Middle frontal gyrus (tissue), 1 donor: ENCODE measurements at regions not wholly inside any gene's neighbourhood (a gene's known extent, or its start where the extent isn't known, plus 50 kb on each side); places are given as distances from the start of the nearest gene placed in this dataset.

Experiments used
- DNase-seq: peaks from one replicate; pipeline ENCODE4 v3.0.0-alpha.2; 2015; ENCODE audit warnings: low spot score; ENCODE audit errors: extremely low spot score

DNA sequence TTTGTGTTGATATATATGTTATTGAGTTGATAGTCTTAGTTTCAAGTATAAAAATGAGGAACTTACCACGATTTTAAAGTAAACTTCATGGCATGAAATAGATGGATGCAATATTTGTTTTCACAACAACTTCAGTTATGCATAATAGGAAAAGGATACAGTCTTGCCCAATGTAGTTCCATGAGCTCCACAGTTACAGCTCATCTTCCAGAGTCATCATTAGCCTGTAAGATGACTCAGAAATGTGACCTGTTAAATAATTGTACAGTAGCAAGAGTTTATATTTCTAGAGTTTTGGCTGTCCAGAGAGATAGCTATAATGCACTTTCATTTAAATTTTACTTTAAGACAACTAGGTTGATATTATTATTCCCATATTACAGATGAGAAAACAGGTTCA lies 80.9 kb upstream of the ARHGAP28 start:
- no peak for DNase-seq

DNA sequence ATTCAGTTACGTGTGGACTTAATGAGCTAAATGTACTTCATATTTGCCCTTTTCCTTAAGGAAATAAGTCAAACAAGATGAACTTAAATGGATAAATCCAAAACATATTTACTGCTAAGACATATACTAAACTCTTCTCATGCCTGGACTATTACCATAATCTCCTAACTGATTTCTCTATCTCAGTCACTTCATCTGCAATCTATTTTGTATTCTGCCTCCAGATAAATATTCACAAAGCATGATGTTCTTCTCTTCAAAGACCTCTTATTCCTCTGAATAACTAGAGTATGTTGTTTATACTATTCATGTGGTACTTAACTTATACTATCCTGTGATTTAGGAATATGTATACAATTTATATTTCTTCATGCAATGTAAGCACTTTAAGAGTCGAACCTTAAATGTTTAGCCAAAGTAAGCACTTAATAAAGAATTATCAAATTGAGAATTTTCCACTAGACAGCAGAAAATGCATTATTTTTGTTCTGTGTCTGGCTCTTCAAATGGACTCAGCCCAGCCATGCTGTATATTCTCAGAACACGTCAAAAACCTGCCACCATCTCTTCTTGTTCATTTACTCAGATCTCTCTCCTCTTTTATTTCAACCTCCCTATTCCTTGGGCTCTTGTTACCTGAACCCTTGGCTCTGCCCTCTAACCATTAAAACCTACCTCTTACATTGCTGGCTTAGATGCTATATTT lies 79.9 kb upstream of the ARHGAP28 start:
- DNase-seq = no peak

DNA sequence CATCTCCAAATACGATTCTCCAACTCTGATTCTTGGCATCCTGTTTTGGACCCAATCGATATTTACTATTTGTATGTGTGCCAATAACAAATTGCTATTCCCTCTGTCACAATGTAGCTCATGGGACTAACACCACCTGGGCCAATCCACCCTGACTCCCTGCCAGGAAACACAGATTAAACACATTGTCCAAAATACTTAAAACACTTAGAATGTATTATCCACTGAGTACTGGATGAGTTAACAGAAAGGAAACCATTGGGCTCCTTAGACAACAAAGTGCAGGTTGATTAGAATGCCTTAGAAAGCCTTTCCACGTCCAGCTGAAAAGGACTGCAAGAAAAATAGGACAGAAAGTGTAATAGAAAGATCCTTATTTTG lies 79.4 kb upstream of the ARHGAP28 start:
- no peak for DNase-seq

DNA sequence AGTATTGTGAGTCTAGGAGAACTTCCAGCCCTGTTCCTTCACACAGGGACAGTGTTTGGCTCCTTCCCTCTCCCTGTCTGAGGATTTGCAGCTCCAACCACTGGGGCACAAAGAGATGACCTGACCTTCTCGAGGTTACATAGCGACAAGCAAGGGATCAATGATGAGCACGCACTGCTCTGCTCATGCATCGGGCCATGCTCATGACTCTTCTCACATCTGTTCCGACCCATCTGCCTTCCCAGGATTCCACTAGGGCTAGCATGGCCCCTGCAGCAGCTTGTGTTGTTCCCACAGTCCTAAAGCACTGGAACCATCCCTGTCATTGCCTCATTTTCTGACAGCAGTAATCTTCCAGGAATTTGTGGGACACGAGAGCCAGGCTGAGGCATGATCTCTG lies 78.8 kb upstream of the ARHGAP28 start:
- no peak for DNase-seq

DNA sequence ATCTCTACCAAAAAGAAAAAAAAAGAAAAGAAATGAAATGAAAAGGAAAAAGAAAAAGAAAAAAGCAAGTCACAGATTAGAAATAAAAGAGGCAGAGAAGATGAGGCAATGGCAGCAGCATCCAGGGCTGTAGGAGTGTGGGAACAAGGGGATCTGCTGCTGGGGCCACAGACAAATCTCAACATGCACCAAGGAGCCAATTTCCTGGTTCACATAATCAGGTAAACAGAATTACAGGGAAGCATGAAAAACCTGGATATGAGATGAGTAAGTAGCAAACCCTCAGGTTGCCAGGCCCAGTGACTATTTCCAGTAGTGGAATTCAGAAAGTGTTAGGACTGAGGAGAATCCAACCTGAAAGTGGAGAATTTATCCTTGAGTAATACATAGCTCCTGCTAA lies 77.4 kb upstream of the ARHGAP28 start:
- DNase-seq = no peak

DNA sequence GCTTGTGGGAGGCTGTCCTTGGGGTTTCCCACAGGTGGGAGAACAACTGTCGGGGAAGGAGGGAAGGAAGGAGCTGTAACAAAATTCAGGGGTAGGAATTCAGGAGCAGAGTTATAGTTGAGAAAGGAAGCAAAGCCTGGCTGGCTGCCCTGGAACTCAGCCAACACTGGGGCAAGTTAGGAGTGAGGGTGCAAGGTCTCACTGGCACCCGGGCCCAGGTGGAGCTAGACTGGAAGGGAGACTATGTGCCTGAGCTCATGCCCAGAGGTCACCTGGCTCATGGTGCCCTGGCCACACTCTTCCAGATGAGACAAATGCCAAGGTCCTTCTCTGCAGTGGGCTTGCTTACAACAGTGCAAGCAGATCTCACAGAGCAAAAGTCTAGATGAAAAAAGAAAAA lies 75.6 kb upstream of the ARHGAP28 start:
- DNase-seq = no peak

DNA sequence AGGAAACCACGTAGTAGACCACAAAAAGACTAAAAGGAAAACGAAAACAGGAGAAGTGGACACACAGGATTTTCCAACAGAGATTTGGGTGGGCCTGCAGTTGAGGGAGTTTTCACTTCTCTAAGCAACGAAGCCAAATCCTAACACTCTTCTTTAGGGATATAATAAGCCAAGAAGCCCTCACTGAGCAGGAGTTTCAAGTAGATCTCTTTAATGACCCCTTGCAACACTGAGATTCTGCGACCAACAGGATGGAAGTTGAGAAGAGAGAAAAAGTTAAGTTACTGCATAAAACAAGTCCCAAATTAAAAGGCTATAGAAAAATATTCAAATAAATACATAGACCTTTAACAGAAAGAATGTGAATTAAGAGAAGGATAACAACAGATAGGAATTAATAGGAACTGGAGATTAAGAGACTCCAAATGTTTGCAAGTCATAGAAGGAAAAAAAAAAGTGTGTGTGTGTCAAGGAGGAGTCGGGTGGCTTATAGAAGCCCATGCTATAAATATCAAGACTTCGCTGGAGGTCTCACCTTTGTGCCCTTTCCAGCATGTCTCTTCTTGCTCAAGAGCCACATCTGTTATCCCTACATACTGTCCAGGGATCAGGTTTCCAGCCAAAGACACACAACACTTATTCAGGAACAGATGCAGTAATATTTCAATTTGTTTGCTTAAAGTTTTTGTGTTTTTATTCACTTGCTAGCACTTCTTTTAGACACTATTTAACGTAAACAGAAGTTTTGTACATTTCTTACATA lies 69.4 kb upstream of the ARHGAP28 start:
- no peak for DNase-seq

DNA sequence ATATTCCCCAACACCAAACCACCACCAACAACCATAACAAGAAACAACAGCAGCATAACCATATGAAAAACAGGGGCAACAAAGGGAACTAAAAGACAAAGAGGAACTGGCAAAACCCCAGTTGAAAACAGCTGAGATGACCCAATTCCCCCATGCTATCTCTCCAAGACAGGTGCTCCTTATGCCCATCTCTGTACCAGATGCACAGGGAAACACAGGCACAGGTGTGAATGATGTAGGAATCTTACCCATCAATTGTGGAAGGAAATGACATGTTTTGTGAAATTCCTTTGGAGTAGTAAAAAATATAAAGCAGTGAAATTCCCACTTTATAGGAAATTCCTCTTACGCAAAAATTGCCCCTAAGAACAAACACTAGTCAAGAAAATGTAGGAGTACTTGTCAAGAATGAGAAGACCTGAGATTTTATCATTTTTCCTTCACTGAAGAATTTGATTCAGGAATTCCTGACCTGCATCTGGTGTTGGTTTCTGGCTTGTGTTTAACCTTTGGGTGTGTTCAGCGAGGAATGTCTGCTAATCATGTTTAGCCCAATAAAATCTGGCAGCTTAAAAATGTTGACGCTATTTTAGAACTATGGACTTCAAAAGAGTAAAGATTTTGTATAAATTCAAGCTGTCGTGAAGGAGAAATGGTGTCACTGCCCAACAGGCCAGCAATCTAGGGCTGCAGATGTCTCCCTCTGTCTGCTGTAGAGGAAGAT lies 67.7 kb upstream of the ARHGAP28 start:
- DNase-seq = no peak

DNA sequence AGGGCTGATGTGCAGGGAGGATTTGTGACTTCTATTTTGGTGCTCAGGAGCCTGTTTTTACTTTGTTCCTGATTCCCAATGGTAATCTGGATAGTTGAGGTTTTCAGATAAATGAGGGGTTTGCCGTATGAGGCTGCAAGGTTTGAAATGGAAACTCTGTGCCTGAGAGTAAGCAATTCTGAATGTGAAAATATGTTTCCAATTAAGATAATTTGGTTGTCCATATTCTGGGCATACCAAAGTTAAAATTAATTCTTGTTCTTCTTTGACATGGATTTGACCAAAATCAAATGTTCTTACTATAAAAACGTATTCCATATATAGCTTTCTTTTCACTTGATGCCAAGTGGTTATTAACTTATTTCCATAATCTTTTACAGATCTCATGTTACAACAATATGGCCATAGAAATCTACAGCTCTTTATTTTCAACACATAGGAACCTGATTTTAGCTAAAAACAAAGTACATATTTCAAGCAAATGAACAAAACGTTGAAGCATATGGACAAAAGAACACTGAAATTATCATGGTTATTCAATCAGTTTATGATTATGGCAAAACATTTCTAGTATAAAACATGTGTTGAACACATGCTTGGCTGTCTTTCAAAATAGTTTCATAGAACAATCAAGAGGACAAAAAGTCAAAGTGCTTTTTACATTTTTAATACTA lies 63.4 kb upstream of the ARHGAP28 start:
- no peak for DNase-seq

DNA sequence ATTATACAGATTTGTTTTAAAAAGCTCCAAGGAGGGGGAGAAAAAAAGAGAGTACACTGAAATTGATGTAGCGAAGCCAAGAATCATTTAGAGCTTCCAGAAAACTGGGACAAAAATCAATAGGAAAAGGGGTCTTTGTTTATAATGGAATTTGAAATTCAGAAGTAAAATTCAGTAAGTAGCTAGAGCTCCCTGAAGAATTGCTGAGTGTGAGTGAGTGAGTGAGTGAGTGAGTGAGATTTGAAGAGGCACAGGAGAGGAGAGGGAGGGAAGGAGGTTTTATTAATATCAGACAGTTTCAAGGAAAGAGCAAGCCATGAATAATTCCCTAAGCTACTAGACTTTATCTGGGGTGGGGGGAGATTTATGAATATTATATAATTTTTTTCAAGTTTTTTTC lies 60.7 kb upstream of the ARHGAP28 start:
- DNase-seq = no peak

DNA sequence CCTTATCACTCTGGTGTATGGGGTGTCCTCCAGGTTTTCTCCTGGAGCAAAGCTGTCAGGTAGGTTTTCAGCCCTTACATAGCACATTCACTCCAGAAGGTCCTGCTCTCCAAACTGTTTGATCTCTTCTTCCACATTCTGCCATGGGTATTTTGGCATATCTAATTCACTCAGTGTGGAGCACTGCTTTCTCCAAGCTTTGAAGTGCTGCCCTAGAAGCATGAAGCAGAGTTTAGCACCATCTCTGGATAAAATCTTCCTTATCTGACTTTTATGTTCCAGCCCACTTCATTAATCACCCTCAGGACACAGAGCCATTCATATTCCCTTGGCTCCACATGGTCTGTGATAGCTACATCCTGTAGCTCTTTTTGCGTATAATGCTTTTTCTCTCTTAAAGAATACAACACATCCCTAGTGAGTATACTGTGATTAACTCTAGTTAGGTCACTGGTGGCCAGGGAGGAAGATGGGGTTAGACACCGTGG lies 56.7 kb upstream of the ARHGAP28 start:
- DNase-seq = no peak

DNA sequence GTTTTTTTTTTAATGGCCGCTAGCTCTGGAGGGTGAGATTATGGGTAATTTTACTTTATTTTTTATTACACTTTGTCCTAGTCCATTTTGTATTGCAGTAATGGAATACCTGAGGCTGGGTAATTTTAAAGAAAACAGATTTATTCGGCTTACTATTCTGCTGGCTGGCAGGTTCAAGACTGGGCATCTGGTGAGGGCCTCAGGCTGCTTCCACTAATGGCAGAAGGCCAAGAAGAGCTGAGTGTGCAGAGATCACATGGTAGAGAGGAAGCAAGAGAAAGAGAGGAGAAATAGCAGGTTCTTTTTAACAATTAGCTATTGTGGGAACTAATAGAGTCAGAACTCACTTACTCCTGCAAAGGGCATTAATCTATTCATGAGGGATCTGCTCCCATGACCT lies 52.4 kb upstream of the ARHGAP28 start:
- no peak for DNase-seq

DNA sequence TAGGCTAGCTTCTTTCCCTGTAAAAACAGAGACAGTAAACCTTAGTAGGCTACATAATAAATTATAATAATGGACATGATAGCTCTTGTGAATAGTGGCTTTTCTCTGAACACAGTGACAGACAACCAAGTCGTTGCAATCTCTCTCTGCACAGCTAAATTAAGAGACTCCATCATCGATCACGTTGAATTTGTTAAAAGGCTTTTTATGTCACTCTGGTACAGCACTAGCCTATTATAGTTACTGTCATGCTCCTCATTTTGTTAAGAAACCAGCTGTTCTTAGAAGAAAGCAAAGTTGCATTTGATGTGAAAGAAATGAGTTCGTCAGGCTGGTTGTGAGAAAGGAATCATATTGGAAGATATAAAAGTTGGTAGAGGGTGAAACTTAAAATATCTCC lies 50.3 kb upstream of the ARHGAP28 start:
- DNase-seq = no peak
